ENCODE measurements at regions not wholly inside any gene's neighbourhood (a gene's known extent, or its start where the extent isn't known, plus 50 kb on each side); places are given as distances from the start of the nearest gene placed in this dataset.

GRCh38 chr20:22802296-22802695 is 217.9 kb upstream of the FOXA2 start:
- TF ChIP-seq CTCF (IDR thresholded peaks at IDR 0.05; ENCODE audit: low read depth, low read length), result no peak
- no peak overlapping the region for H3K4me3 ChIP-seq (replicated peaks in 1 of 2; ENCODE audit: low read depth in 2 of 2, low read length in 2 of 2)
- DNase-seq (ENCODE audit: low read depth in 2 of 2), result no peak

- H3K4me3 ChIP-seq (replicated peaks in 1 of 2; ENCODE audit: low read depth in 2 of 2, low read length in 2 of 2), result no peak overlapping the region
- DNase-seq (ENCODE audit: low read depth in 2 of 2), result peak; percentile 91 to 94
- no peak for TF ChIP-seq CTCF (IDR thresholded peaks at IDR 0.05; ENCODE audit: low read depth, low read length)
Observed at GRCh38 chr20:22805219-22805618, 220.8 kb upstream of the FOXA2 start.

GRCh38 chr20:22805996-22806395 is 221.6 kb upstream of the FOXA2 start:
- TF ChIP-seq CTCF (IDR thresholded peaks at IDR 0.05; ENCODE audit: low read depth, low read length), result no peak
- no peak for DNase-seq (ENCODE audit: low read depth in 2 of 2)
- H3K4me3 ChIP-seq (replicated peaks in 1 of 2; ENCODE audit: low read depth in 2 of 2, low read length in 2 of 2), result no peak overlapping the region

- TF ChIP-seq CTCF (IDR thresholded peaks at IDR 0.05; ENCODE audit: low read depth, low read length), result no peak
- DNase-seq (ENCODE audit: low read depth in 2 of 2), result no peak
- H3K4me3 ChIP-seq (replicated peaks in 1 of 2; ENCODE audit: low read depth in 2 of 2, low read length in 2 of 2), result no peak overlapping the region
Observed at GRCh38 chr20:22807045-22807444, 222.7 kb upstream of the FOXA2 start.

- H3K4me3 ChIP-seq (replicated peaks in 1 of 2; ENCODE audit: low read depth in 2 of 2, low read length in 2 of 2), result no peak overlapping the region
- DNase-seq (ENCODE audit: low read depth in 2 of 2), result peak; percentile 12 to 33
- TF ChIP-seq CTCF (IDR thresholded peaks at IDR 0.05; ENCODE audit: low read depth, low read length), result no peak
Observed at GRCh38 chr20:22807646-22808244, 223.4 kb upstream of the FOXA2 start.

- TF ChIP-seq CTCF (IDR thresholded peaks at IDR 0.05; ENCODE audit: low read depth, low read length), result no peak
- DNase-seq (ENCODE audit: low read depth in 2 of 2), result no peak
- H3K4me3 ChIP-seq (replicated peaks in 1 of 2; ENCODE audit: low read depth in 2 of 2, low read length in 2 of 2), result no peak overlapping the region
Observed at GRCh38 chr20:22808628-22809027, 224.3 kb upstream of the FOXA2 start.

GRCh38 chr20:22810030-22810429 is 225.1 kb upstream of the SSTR4 start:
- H3K4me3 ChIP-seq (replicated peaks in 1 of 2; ENCODE audit: low read depth in 2 of 2, low read length in 2 of 2), result no peak overlapping the region
- TF ChIP-seq CTCF (IDR thresholded peaks at IDR 0.05; ENCODE audit: low read depth, low read length), result no peak
- DNase-seq (ENCODE audit: low read depth in 2 of 2), result no peak
